ENCODE measurements at regions not wholly inside any gene's neighbourhood (a gene's known extent, or its start where the extent isn't known, plus 50 kb on each side); places are given as distances from the start of the nearest gene placed in this dataset.
"Not testable (repeated sequence)": the region's sequence is repeated elsewhere in the genome, so short reads cannot be mapped to it uniquely, and the experiment has no call there.

DNA sequence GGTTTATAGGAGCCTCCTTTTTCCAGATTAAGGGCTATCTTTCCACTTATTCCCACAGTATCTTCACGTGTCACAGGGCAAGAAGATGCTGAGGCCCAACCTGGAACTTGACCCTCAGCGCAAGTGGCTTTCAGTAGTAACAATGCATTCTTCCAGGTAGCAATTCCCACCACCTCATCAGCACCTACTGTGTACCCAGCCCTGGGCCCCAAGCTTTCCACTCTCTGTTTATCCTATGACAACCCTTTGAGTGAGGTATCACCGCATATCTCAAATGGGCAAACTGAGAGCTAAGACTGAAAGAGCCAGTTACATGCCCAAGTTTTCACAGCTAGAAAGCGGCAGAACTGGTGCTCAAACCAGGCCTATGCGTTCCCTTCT, 88.2 kb downstream of the CPN2 start:
- Histone ChIP-seq H3K4me3 (no peak overlapping the region), H3K36me3 (no peaks in the 10 kb centered on the region), H3K4me1 (peaks cover 10 to 31% (median 24%) of the 10 kb centered on the region in 6 donors), H3K9me3 (peaks cover 0 to 8% (median 5%) of the 10 kb centered on the region in 8 donors), H3K27ac (no peak overlapping the region), H3K27me3 (replicated peaks in 1 of 7) (peaks cover 0 to 11% (median 0%) of the 10 kb centered on the region in 7 donors)
- 93 to 98% (median 96%) methylated on average over 5 of the region's 5 CpGs for WGBS, 5 donors
- TF ChIP-seq, protein P1, sequence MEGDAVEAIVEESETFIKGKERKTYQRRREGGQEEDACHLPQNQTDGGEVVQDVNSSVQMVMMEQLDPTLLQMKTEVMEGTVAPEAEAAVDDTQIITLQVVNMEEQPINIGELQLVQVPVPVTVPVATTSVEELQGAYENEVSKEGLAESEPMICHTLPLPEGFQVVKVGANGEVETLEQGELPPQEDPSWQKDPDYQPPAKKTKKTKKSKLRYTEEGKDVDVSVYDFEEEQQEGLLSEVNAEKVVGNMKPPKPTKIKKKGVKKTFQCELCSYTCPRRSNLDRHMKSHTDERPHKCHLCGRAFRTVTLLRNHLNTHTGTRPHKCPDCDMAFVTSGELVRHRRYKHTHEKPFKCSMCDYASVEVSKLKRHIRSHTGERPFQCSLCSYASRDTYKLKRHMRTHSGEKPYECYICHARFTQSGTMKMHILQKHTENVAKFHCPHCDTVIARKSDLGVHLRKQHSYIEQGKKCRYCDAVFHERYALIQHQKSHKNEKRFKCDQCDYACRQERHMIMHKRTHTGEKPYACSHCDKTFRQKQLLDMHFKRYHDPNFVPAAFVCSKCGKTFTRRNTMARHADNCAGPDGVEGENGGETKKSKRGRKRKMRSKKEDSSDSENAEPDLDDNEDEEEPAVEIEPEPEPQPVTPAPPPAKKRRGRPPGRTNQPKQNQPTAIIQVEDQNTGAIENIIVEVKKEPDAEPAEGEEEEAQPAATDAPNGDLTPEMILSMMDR (IDR thresholded peaks at IDR 0.05 in 8 of 11, conservative IDR thresholded peaks at IDR 0.05 in 3 of 11) = no peak
- TF ChIP-seq POLR2AphosphoS5 (IDR thresholded peaks at IDR 0.05) (no peak), POLR2A (IDR thresholded peaks at IDR 0.05) (no peak)
- no peak for DNase-seq
- intact Hi-C loops (cut with DNase I; ENCODE audit: low total_unique reads) = loop anchor here (10.0 kb wide), 1 partner anchor 68 kb away; no protein-coding TSS in a partner anchor

DNA sequence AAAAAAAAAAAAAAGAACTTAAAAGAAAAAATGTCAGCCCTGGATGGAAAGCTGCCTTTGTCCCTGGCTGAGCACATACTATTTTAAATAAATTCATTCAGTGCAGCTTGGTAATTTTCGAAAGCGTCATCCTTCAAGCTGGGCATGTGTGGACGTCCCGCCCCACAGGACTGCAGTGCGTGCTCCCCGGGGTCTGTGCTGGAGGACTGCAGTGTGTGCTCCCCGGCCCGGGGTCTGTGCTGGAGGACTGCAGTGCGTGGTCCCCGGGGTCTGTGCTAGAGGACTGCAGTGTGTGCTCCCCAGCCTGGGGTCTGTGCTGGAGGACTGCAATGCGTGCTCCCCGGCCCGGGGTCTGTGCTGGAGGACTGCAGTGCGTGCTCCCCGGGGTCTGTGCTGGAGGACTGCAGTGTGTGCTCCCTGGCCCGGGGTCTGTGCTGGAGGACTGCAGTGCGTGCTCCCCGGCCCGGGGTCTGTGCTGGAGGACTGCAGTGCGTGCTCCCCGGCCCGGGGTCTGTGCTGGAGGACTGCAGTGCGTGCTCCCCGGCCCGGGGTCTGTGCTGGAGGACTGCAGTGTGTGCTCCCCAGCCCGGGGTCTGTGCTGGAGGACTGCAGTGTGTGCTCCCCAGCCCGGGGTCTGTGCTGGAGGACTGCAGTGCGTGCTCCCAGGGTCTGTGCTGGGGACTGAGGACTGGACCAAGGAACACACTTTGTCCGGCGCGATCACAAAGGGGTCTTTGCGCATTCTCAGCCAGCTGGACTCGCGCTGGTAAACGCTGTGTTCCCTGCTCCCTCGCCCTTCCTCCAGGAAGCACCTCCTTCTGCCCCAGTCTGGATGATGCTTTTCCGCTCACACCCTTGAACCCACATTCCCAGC, 86.3 kb downstream of the CPN2 start:
- H3K27me3 ChIP-seq (replicated peaks in 1 of 7) = peaks cover 0 to 15% (median 0%) of the 10 kb centered on the region in 7 donors
- peak overlapping the region in 6 of 8 donors; percentile 26 to 72 (median 62) for H3K27ac ChIP-seq
- intact Hi-C loops (cut with DNase I; ENCODE audit: low total_unique reads) = loop anchor here (10.0 kb wide), 1 partner anchor 70 kb away; no protein-coding TSS in a partner anchor
- H3K9me3 ChIP-seq, H3K36me3 ChIP-seq: not testable (repeated sequence)
- peaks cover 10 to 50% (median 39%) of the 10 kb centered on the region in 6 donors for H3K4me1 ChIP-seq
- peak overlapping the region in 1 of 8 donors; percentile 4 for H3K4me3 ChIP-seq
- peak; percentile 47 for DNase-seq
- 68 to 76% (median 75%) methylated on average over 16 to 37 of the region's 37 CpGs for WGBS, 5 donors

DNA sequence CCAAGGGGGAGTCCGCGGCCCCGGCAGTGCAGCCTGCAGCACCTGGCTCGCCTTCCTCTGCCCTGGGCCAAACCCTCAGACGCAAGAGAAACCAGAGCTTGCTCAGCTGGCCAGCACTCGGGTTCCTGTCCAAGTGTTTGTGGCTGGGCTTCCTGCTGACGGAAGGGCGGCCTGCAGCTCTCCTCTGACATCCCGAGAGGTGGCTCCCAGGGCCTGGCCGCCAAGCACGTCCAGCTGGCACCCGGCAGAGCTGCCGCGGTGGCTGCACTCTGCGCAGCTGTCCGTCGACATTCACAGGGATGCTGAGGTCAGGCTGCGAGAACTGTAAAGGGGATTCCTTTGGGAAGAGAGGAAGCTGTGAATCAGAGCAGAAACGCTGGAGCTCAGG, 85.6 kb downstream of the CPN2 start:
- Histone ChIP-seq H3K27ac (peak overlapping the region in 6 of 8 donors; percentile 26 to 72 (median 62)), H3K9me3 (no peaks in the 10 kb centered on the region), H3K36me3 (no peaks in the 10 kb centered on the region), H3K4me3 (peak overlapping the region in 1 of 8 donors; percentile 4), H3K27me3 (replicated peaks in 1 of 7) (peaks cover 0 to 20% (median 0%) of the 10 kb centered on the region in 7 donors), H3K4me1 (peaks cover 10 to 57% (median 46%) of the 10 kb centered on the region in 6 donors)
- peak; percentile 88 to 91 (median 89) for TF ChIP-seq POLR2AphosphoS5 (IDR thresholded peaks at IDR 0.05)
- no peak for TF ChIP-seq POLR2A (IDR thresholded peaks at IDR 0.05)
- DNase-seq = peak; percentile 90
- intact Hi-C loops (cut with DNase I; ENCODE audit: low total_unique reads) = loop anchor here (10.0 kb wide), 1 partner anchor 71 kb away; no protein-coding TSS in a partner anchor
- WGBS, 5 donors = 8 to 9% (median 9%) methylated on average over 7 to 19 of the region's 19 CpGs

DNA sequence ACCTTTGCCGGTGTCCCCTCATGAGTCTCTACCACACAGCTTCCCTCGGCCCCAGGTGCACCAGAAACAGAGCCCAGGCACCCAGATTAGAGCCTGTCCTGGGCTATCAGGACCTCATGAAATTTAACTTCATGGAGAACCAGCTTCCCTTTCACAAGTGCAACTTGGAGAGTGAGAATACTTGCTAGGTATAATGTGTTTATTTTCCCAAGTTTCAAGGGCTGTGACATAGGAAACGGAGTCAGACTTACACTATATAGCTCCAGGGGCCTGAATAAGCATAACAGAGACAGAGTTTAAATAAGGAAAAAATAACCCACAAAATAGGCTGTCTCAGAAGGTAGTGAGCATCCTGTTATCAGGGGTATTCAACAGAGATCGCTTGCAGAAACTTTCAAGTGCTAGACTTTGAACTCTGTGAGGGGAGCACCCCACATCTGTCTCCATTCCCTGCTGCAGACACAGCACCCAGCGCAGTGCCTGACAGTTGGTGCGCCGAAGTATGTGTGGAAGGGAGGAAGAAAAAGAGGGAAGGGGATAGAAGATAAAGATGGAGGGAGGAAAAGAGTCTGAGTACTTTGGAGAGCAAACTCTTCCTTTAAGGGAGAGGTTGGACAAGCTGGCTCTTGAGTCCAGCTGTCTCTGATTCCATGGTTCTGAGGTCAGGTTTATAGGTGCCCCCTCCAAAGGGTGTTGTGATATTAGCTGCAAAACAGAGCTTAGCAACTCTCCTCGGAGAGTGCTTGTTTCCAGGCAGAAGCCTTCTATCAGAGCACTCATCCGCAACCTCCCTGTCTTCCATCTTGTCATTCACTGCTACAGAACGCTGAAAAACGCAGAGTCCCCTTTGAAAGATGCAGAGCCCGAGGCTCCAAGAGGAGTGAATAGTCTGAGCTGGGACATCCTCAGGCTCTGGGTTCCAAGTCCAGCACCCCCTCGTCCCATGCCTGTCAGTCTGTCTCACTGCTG, 84.8 kb downstream of the CPN2 start:
- H3K4me1 ChIP-seq = peaks cover 10 to 65% (median 53%) of the 10 kb centered on the region in 6 donors
- 70 to 83% (median 73%) methylated on average over 13 of the region's 13 CpGs for WGBS, 5 donors
- no peaks in the 10 kb centered on the region for H3K9me3 ChIP-seq
- intact Hi-C loops (cut with DNase I; ENCODE audit: low total_unique reads) = loop anchor here (10.0 kb wide), 1 partner anchor 71 kb away; no protein-coding TSS in a partner anchor
- H3K4me3 ChIP-seq = no peak overlapping the region
- peak overlapping the region in 6 of 8 donors; percentile 26 to 72 (median 62) for H3K27ac ChIP-seq
- peaks cover 0 to 28% (median 0%) of the 10 kb centered on the region in 7 donors for H3K27me3 ChIP-seq (replicated peaks in 1 of 7)
- TF ChIP-seq POLR2AphosphoS5 (IDR thresholded peaks at IDR 0.05) = no peak
- TF ChIP-seq, protein P1 (IDR thresholded peaks at IDR 0.05 in 8 of 11, conservative IDR thresholded peaks at IDR 0.05 in 3 of 11) = no peak
- no peak for TF ChIP-seq POLR2A (IDR thresholded peaks at IDR 0.05)
- no peaks in the 10 kb centered on the region for H3K36me3 ChIP-seq
- no peak for DNase-seq

Measured in spleen (tissue), 11 donors.